Smooth muscle cell (in vitro differentiated cells): ENCODE measurements at regions not wholly inside any gene's neighbourhood (a gene's known extent, or its start where the extent isn't known, plus 50 kb on each side); places are given as distances from the start of the nearest gene placed in this dataset.
"Not testable (repeated sequence)": the region's sequence is repeated elsewhere in the genome, so short reads cannot be mapped to it uniquely, and the experiment has no call there.

Experiments used
- DNase-seq: peaks from one replicate; lab custom pipeline; 2025; ENCODE audit not compliant: unreplicated experiment; lab: John Stamatoyannopoulos, UW
- H2AFZ ChIP-seq: fragments of 200-600 bp; sonication (generic); 2 replicates; pipeline ENCODE4 v1.6.0; 2016; ENCODE audit warnings: antibody characterized with exemption, low read depth, mild to moderate bottlenecking
- H3F3A ChIP-seq: fragments of 200-600 bp; sonication (generic); 2 replicates; pipeline ENCODE4 v1.6.0; 2017; ENCODE audit warnings: antibody characterized with exemption, low read depth
- H3K27ac ChIP-seq: fragments of 200-600 bp; sonication (generic); 2 replicates; pipeline ENCODE4 v1.5.1; 2016; ENCODE audit warnings: low read depth, mild to moderate bottlenecking
- H3K27me3 ChIP-seq: fragments of 200-600 bp; sonication (generic); 2 replicates; pipeline ENCODE4 v1.6.1; 2016; ENCODE audit warnings: low read depth, mild to moderate bottlenecking
- H3K36me3 ChIP-seq: fragments of 200-600 bp; sonication (generic); 2 replicates; pipeline ENCODE4 v1.5.1; 2016; ENCODE audit warnings: low read depth
- H3K4me1 ChIP-seq: fragments of 200-600 bp; sonication (generic); 2 replicates; pipeline ENCODE4 v1.5.1; 2016; ENCODE audit warnings: low read depth
- H3K4me2 ChIP-seq: fragments of 200-600 bp; sonication (generic); 2 replicates; pipeline ENCODE4 v1.6.0; 2016; ENCODE audit warnings: mild to moderate bottlenecking
- H3K4me3 ChIP-seq: fragments of 200-600 bp; sonication (generic); 2 replicates; pipeline ENCODE4 v1.5.1; 2016; ENCODE audit warnings: mild to moderate bottlenecking
- H3K79me2 ChIP-seq: fragments of 200-600 bp; sonication (generic); 2 replicates; pipeline ENCODE4 v1.6.0; 2016; ENCODE audit warnings: low read depth, mild to moderate bottlenecking
- H3K9ac ChIP-seq: fragments of 200-600 bp; sonication (generic); 2 replicates; pipeline ENCODE4 v1.6.0; 2016; ENCODE audit warnings: low read depth
- H3K9me3 ChIP-seq: fragments of 200-600 bp; sonication (generic); replicated peaks from 2 replicates; pipeline ENCODE4 v1.5.1; 2016; ENCODE audit warnings: low read depth
- H4K20me1 ChIP-seq: fragments of 200-600 bp; sonication (generic); 2 replicates; pipeline ENCODE4 v1.6.0; 2016; ENCODE audit warnings: low read depth
- WGBS: methylation state at CpG from one replicate; pipeline ENCODE4 v1.1.7; 2016; ENCODE audit warnings: low lambda C conversion rate; 5-methylcytosine and 5-hydroxymethylcytosine counted together
- TF ChIP-seq, protein P1 (sequence below): fragments of 200-600 bp; sonication (generic); IDR thresholded peaks from 2 replicates; pipeline ENCODE4 v1.5.1; 2017; ENCODE audit warnings: borderline replicate concordance, mild to moderate bottlenecking, antibody characterized with exemption; ENCODE audit not compliant: insufficient read depth, poor library complexity, severe bottlenecking

GRCh38 chr3:118806423-118806822 is 228.2 kb downstream of the IGSF11 start:
- H3K36me3 ChIP-seq: no peaks in the 10 kb centered on the region
- TF ChIP-seq, protein P1, sequence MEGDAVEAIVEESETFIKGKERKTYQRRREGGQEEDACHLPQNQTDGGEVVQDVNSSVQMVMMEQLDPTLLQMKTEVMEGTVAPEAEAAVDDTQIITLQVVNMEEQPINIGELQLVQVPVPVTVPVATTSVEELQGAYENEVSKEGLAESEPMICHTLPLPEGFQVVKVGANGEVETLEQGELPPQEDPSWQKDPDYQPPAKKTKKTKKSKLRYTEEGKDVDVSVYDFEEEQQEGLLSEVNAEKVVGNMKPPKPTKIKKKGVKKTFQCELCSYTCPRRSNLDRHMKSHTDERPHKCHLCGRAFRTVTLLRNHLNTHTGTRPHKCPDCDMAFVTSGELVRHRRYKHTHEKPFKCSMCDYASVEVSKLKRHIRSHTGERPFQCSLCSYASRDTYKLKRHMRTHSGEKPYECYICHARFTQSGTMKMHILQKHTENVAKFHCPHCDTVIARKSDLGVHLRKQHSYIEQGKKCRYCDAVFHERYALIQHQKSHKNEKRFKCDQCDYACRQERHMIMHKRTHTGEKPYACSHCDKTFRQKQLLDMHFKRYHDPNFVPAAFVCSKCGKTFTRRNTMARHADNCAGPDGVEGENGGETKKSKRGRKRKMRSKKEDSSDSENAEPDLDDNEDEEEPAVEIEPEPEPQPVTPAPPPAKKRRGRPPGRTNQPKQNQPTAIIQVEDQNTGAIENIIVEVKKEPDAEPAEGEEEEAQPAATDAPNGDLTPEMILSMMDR: no peak
- H3K27ac ChIP-seq: no peak overlapping the region
- 97% methylated on average over 5 of the region's 5 CpGs for WGBS
- H3K4me1 ChIP-seq: no peaks in the 10 kb centered on the region
- H4K20me1 ChIP-seq: no peaks in the 10 kb centered on the region
- H3K79me2 ChIP-seq: no peaks in the 10 kb centered on the region
- H3K9ac ChIP-seq: no peak overlapping the region
- H3F3A ChIP-seq: no peaks in the 10 kb centered on the region
- no peak overlapping the region for H3K4me2 ChIP-seq
- no peak overlapping the region for H2AFZ ChIP-seq
- H3K27me3 ChIP-seq: no peaks in the 10 kb centered on the region
- H3K4me3 ChIP-seq: no peak overlapping the region
- no peaks in the 10 kb centered on the region for H3K9me3 ChIP-seq
- DNase-seq: no peak

GRCh38 chr3:118807349-118807748 is 227.3 kb downstream of the IGSF11 start:
- H3K9me3 ChIP-seq, H3K4me1 ChIP-seq: not testable (repeated sequence)
- WGBS: 93% methylated on average over 2 of the region's 2 CpGs

GRCh38 chr3:118808723-118809122 is 225.9 kb downstream of the IGSF11 start:
- no peaks in the 10 kb centered on the region for H4K20me1 ChIP-seq
- H3K9ac ChIP-seq: no peak overlapping the region
- no peaks in the 10 kb centered on the region for H3K4me1 ChIP-seq
- TF ChIP-seq, protein P1: no peak
- WGBS: 65% methylated on average over 6 of the region's 6 CpGs
- no peak for DNase-seq
- no peaks in the 10 kb centered on the region for H3K79me2 ChIP-seq
- H3K27me3 ChIP-seq: no peaks in the 10 kb centered on the region
- no peaks in the 10 kb centered on the region for H3F3A ChIP-seq
- no peak overlapping the region for H3K4me2 ChIP-seq
- no peak overlapping the region for H3K4me3 ChIP-seq
- no peak overlapping the region for H3K27ac ChIP-seq
- no peaks in the 10 kb centered on the region for H3K9me3 ChIP-seq
- no peaks in the 10 kb centered on the region for H3K36me3 ChIP-seq
- no peak overlapping the region for H2AFZ ChIP-seq

More at GRCh38 chr3:118807349-118807748, 227.3 kb downstream of the IGSF11 start:
- not testable (repeated sequence) for H2AFZ ChIP-seq, H3K79me2 ChIP-seq, H3K27ac ChIP-seq, H3K36me3 ChIP-seq, H3K4me3 ChIP-seq, H4K20me1 ChIP-seq, H3F3A ChIP-seq, DNase-seq, H3K9ac ChIP-seq, H3K27me3 ChIP-seq, H3K4me2 ChIP-seq

GRCh38 chr3:118809696-118810498 is 224.7 kb downstream of the IGSF11 start:
- no peak overlapping the region for H3K4me2 ChIP-seq
- no peak for DNase-seq
- no peak overlapping the region for H2AFZ ChIP-seq
- H3K4me3 ChIP-seq: no peak overlapping the region
- no peaks in the 10 kb centered on the region for H4K20me1 ChIP-seq
- no peak overlapping the region for H3K27ac ChIP-seq
- H3K27me3 ChIP-seq: no peaks in the 10 kb centered on the region
- TF ChIP-seq, protein P1: no peak
- H3K9ac ChIP-seq: no peak overlapping the region
- H3K9me3 ChIP-seq: no peaks in the 10 kb centered on the region
- no peaks in the 10 kb centered on the region for H3K4me1 ChIP-seq
- WGBS: 91% methylated on average over 9 of the region's 9 CpGs
- H3K79me2 ChIP-seq: no peaks in the 10 kb centered on the region
- no peaks in the 10 kb centered on the region for H3F3A ChIP-seq
- no peaks in the 10 kb centered on the region for H3K36me3 ChIP-seq
